ENCODE measurements at regions not wholly inside any gene's neighbourhood (a gene's known extent, or its start where the extent isn't known, plus 50 kb on each side); places are given as distances from the start of the nearest gene placed in this dataset.

DNA sequence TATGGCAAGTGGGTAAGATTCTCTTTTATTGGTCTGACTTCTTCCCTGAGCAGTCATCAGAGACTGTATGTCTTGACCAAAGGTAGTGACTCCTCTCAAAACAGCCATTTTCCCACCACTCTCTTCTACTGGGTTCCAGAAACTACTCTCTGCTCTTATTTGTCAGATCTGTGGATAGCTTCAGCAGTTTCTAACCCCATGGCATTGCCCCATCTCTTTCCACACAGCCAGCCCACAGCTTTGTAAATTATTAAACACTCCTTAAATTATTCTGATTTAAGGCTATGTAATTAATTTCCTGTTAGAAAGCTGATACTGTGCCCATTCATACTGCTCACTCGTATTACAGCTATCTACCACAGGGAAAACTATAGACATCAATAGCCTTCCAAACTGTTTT, 138.4 kb upstream of the CNR1 start:
- intact Hi-C loops (cut with micrococcal nuclease; ENCODE audit: unreplicated experiment): no loop called here

DNA sequence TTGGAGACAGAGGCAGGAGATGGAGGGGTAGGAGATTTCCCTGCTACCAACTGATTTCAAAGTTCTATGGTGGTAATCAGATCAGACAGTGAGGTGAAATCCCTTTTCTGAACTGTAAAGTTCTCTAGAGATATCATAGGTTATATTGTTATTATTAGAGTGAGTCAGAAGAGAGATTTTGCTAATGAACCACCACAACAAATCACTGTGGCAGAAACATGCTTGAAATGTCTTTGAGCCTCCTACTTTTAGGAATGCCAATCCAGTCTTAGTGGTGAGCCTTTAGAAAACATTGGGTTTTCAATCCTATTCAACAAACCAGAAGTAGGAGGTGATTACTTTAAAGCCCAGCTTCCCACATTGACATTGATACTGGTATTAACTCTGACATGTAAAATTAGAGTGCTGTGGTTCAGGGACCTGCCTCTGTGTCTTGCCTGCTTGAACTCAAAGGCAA, 136.7 kb upstream of the CNR1 start:
- DNase-seq (ENCODE audit: low spot score) (no peak), ATAC-seq (no peak), FAIRE-seq (no peak)
- no peaks in the 10 kb centered on the region for H3K27me3 ChIP-seq (ENCODE audit: control insufficient read depth in 1 of 2, insufficient read depth in 2 of 2, low read length in 2 of 2)
- no peaks in the 10 kb centered on the region for H3K9me3 ChIP-seq (ENCODE audit: low read length)
- H3K27ac ChIP-seq (ENCODE audit: extremely low read length, insufficient read depth, low read length): no peak overlapping the region
- H3K36me3 ChIP-seq (replicated peaks in 1 of 2; ENCODE audit: control insufficient read depth in 1 of 2, insufficient read depth in 2 of 2, low read length in 2 of 2): no peaks in the 10 kb centered on the region
- no peak overlapping the region for H3K9ac ChIP-seq (ENCODE audit: insufficient read depth, low read depth, low read length)
- BruUV-seq (replicated peaks): no TSS peak
- ChIA-PET CTCF (ENCODE audit: low intra/inter-chr PET ratio, low total read pairs) (no interaction called here), POLR2A (no interaction called here)
- no peaks in the 10 kb centered on the region for H4K20me1 ChIP-seq (ENCODE audit: insufficient read depth, low read length)
- intact Hi-C loops (cut with micrococcal nuclease; ENCODE audit: unreplicated experiment): no loop called here
- H3K4me2 ChIP-seq (ENCODE audit: low read depth, low read length): no peak overlapping the region
- H2AFZ ChIP-seq (ENCODE audit: low read length): no peak overlapping the region
- peaks cover 11% of the 10 kb centered on the region for H3K4me1 ChIP-seq (ENCODE audit: insufficient read depth, low read length)
- no peak overlapping the region for H3K4me3 ChIP-seq (replicated peaks in 1 of 3; ENCODE audit: insufficient read depth in 1 of 3, low read depth in 2 of 3, low read length in 3 of 3)
- TF ChIP-seq, protein P1, sequence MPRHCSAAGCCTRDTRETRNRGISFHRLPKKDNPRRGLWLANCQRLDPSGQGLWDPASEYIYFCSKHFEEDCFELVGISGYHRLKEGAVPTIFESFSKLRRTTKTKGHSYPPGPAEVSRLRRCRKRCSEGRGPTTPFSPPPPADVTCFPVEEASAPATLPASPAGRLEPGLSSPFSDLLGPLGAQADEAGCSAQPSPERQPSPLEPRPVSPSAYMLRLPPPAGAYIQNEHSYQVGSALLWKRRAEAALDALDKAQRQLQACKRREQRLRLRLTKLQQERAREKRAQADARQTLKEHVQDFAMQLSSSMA (CRISPR knock-in tag; IDR thresholded peaks at IDR 0.05): no peak
- TF ChIP-seq HCFC1 (IDR thresholded peaks at IDR 0.05; ENCODE audit: low read depth, low read length): no peak
- TF ChIP-seq, protein P2, sequence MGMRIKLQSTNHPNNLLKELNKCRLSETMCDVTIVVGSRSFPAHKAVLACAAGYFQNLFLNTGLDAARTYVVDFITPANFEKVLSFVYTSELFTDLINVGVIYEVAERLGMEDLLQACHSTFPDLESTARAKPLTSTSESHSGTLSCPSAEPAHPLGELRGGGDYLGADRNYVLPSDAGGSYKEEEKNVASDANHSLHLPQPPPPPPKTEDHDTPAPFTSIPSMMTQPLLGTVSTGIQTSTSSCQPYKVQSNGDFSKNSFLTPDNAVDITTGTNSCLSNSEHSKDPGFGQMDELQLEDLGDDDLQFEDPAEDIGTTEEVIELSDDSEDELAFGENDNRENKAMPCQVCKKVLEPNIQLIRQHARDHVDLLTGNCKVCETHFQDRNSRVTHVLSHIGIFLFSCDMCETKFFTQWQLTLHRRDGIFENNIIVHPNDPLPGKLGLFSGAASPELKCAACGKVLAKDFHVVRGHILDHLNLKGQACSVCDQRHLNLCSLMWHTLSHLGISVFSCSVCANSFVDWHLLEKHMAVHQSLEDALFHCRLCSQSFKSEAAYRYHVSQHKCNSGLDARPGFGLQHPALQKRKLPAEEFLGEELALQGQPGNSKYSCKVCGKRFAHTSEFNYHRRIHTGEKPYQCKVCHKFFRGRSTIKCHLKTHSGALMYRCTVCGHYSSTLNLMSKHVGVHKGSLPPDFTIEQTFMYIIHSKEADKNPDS (CRISPR knock-in tag; IDR thresholded peaks at IDR 0.05): no peak
- TF ChIP-seq KDM6A (CRISPR knock-in tag; IDR thresholded peaks at IDR 0.05; ENCODE audit: low read depth): no peak
- TF ChIP-seq THAP11 (CRISPR knock-in tag; IDR thresholded peaks at IDR 0.05): no peak
- no peak for TF ChIP-seq HNF4A (CRISPR knock-in tag; IDR thresholded peaks at IDR 0.05)
- no peak for TF ChIP-seq ZSCAN31 (CRISPR knock-in tag; IDR thresholded peaks at IDR 0.05; ENCODE audit: low read depth)
- TF ChIP-seq KLF15 (CRISPR knock-in tag; IDR thresholded peaks at IDR 0.05; ENCODE audit: borderline replicate concordance): no peak
- H3K79me2 ChIP-seq (ENCODE audit: insufficient read depth, low read length): no peaks in the 10 kb centered on the region
- in situ Hi-C loops (cut with HindIII; ENCODE audit: extremely low pct_ligation_motif_present, low pct_unique_long_range_greater_than_20kb): no loop called here

More for the DNA sequence above, 138.4 kb upstream of the CNR1 start:
- ChIA-PET CTCF (ENCODE audit: low intra/inter-chr PET ratio, low total read pairs) (no interaction called here), POLR2A (no interaction called here)
- H3K4me3 ChIP-seq (replicated peaks in 1 of 3; ENCODE audit: insufficient read depth in 1 of 3, low read depth in 2 of 3, low read length in 3 of 3): no peak overlapping the region
- no peaks in the 10 kb centered on the region for H3K36me3 ChIP-seq (replicated peaks in 1 of 2; ENCODE audit: control insufficient read depth in 1 of 2, insufficient read depth in 2 of 2, low read length in 2 of 2)
- H3K79me2 ChIP-seq (ENCODE audit: insufficient read depth, low read length): no peaks in the 10 kb centered on the region
- H3K9ac ChIP-seq (ENCODE audit: insufficient read depth, low read depth, low read length): no peak overlapping the region
- H3K27ac ChIP-seq (ENCODE audit: extremely low read length, insufficient read depth, low read length): no peak overlapping the region
- TF ChIP-seq KLF12 (CRISPR knock-in tag; IDR thresholded peaks at IDR 0.05; ENCODE audit: borderline replicate concordance) (no peak), ASH2L (IDR thresholded peaks at IDR 0.05; ENCODE audit: insufficient read length, low read depth, low read length) (no peak), ZSCAN25 (CRISPR knock-in tag; IDR thresholded peaks at IDR 0.05) (no peak), ZNF547 (CRISPR knock-in tag; IDR thresholded peaks at IDR 0.05) (no peak), EP300 (IDR thresholded peaks at IDR 0.05; ENCODE audit: low read depth in 2 of 2, low read length in 2 of 2) (no peak), EP300 (CRISPR knock-in tag; IDR thresholded peaks at IDR 0.05; ENCODE audit: borderline replicate concordance) (no peak)
- 5% methylated on average over 1 of the region's 1 CpG for WGBS (ENCODE audit: low lambda C conversion rate)
- ATAC-seq (no peak), DNase-seq (ENCODE audit: low spot score) (no peak), FAIRE-seq (no peak)
- in situ Hi-C loops (cut with HindIII; ENCODE audit: extremely low pct_ligation_motif_present, low pct_unique_long_range_greater_than_20kb): no loop called here
- no peak overlapping the region for H2AFZ ChIP-seq (ENCODE audit: low read length)
- BruUV-seq (replicated peaks): no TSS peak
- H3K27me3 ChIP-seq (ENCODE audit: control insufficient read depth in 1 of 2, insufficient read depth in 2 of 2, low read length in 2 of 2): no peaks in the 10 kb centered on the region
- H3K4me2 ChIP-seq (ENCODE audit: low read depth, low read length): no peak overlapping the region
- no peaks in the 10 kb centered on the region for H4K20me1 ChIP-seq (ENCODE audit: insufficient read depth, low read length)
- H3K9me3 ChIP-seq (ENCODE audit: low read length): no peaks in the 10 kb centered on the region
- H3K4me1 ChIP-seq (ENCODE audit: insufficient read depth, low read length): peaks cover 11% of the 10 kb centered on the region
